Erythroblast (primary cell): ENCODE measurements at regions not wholly inside any gene's neighbourhood (a gene's known extent, or its start where the extent isn't known, plus 50 kb on each side); places are given as distances from the start of the nearest gene placed in this dataset.

Experiments
- GATA1 ChIP-seq: IDR thresholded peaks from 2 replicates; pipeline ENCODE4 v1.6.1; 2011; ENCODE audit warnings: low read depth, mild to moderate bottlenecking, control low read depth, low read length, moderate library complexity
- POLR2A ChIP-seq: IDR thresholded peaks from 2 replicates; pipeline ENCODE4 v1.6.1; 2011; ENCODE audit warnings: mild to moderate bottlenecking, low read length

GRCh38 chr1:59199147-59199546 lies 97.7 kb upstream of the FGGY start:
- TF ChIP-seq POLR2A (no peak), GATA1 (no peak)
